GM12865 (cell line): ENCODE measurements at regions not wholly inside any gene's neighbourhood (a gene's known extent, or its start where the extent isn't known, plus 50 kb on each side); places are given as distances from the start of the nearest gene placed in this dataset.
A peak's percentile ranks its signal among the peaks of the same experiment; 100 is the strongest.

Source experiments
- DNase-seq: peaks from one replicate; pipeline ENCODE4 v3.0.0; 2010; ENCODE audit warnings: low read depth
- H3K4me3 ChIP-seq: 2 replicates; pipeline ENCODE4 v1.5.1; 2011; ENCODE audit warnings: mild to moderate bottlenecking, low read depth, low read length, control low read depth
- TF ChIP-seq, protein P1 (sequence below): IDR thresholded peaks from 2 replicates; pipeline ENCODE4 v1.5.1; 2011; ENCODE audit warnings: low read length, control low read depth, low read depth, inconsistent platforms; ENCODE audit not compliant: insufficient read depth; ENCODE audit errors: missing control alignments

DNA sequence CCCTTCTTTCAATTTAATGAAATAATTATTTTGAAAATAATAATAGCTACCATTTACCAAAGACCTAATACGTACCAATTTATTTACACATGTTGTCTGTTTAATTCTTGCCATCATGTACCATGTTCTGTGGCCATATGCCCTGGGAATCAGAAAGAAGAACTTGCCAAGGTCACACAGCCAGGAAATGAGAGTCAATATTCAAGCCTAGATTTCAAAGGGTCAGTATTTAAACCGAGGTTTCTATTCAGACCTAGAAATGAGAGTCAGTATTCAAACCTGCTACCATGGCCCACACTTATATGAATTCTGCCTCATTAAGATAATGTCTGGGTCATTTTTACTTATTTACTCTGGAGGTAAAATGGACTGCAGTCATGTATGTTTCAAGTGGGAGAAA, 103.6 kb upstream of the TBL1XR1 start:
- peak; percentile 54 for DNase-seq
- TF ChIP-seq, protein P1, sequence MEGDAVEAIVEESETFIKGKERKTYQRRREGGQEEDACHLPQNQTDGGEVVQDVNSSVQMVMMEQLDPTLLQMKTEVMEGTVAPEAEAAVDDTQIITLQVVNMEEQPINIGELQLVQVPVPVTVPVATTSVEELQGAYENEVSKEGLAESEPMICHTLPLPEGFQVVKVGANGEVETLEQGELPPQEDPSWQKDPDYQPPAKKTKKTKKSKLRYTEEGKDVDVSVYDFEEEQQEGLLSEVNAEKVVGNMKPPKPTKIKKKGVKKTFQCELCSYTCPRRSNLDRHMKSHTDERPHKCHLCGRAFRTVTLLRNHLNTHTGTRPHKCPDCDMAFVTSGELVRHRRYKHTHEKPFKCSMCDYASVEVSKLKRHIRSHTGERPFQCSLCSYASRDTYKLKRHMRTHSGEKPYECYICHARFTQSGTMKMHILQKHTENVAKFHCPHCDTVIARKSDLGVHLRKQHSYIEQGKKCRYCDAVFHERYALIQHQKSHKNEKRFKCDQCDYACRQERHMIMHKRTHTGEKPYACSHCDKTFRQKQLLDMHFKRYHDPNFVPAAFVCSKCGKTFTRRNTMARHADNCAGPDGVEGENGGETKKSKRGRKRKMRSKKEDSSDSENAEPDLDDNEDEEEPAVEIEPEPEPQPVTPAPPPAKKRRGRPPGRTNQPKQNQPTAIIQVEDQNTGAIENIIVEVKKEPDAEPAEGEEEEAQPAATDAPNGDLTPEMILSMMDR = no peak
- H3K4me3 ChIP-seq = no peak overlapping the region

DNA sequence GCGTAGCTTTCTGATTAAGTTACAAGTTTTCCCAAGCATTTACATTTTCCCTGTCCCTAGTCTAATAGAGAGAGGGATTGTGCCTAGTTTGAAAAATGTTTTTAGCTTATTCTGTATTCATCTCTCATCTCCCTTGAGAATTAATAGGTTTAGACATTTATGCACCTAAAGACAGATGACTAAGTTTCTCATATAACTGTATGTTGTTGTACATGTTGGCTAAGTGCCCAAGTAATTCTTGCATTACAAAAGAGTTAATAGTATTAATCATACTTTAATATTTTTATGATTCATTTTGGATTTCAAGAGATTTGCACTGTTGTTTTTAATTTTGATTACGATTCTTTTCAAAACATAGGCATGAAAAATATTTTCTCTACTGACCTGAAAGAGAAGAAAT, 109.0 kb upstream of the TBL1XR1 start:
- no peak overlapping the region for H3K4me3 ChIP-seq
- DNase-seq = no peak
- TF ChIP-seq, protein P1 = no peak

DNA sequence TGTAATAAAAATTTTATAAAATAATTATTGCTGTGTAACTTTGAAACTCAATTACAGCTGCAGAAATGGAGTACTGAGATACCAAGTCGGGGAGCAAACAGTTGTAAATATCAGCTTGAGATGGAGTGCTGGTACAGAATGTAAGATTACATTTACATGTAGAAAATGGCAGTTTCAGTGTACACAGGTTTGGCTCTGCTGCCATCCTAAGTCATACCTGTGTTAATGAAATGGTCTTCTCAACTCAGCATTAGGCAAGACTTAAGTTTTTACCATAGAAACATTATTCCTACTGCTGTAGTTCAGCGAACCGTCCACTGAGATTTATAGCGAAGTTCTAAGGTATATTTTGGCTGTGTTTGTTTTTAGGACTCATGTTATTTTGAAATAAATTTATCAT, 110.1 kb upstream of the TBL1XR1 start:
- TF ChIP-seq, protein P1 = no peak
- DNase-seq = no peak
- H3K4me3 ChIP-seq = no peak overlapping the region

DNA sequence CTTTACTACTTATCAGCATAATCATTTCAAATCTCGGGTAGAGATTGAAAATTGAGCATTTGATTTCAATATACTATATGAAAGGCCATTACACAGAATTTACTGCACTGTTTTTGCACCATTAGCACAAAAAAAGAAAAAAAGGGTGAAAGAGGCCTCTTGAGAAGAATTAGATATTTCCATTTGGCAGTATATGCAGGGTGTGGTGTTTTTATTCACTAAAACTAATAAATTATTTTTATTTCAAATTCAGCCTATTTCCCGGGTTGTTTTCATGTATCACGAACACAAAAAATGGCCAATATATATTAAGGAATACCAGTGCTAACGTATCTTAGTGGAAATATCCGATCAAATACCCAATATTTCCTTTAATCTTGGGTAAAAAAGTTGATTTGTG, 110.5 kb upstream of the TBL1XR1 start:
- DNase-seq = no peak
- H3K4me3 ChIP-seq = no peak overlapping the region
- TF ChIP-seq, protein P1 = no peak

DNA sequence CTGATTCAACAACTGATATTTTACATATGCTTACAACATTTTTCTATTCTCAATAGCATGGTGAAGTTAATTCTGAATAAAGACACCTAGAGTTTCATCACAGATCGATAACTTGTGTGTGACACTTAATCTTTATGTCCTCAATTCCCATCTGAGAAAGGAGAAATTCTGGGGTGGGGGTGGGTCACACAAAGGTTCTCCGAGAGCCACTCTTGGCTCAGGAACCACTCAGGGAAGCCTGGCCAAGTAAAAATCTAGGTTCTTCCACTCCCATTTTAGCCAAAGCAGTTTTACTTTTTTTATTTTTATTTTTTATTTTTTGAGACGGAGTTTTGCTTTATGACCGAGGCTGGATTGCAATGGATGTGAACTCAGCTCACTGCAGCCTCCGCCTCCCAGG, 111.0 kb upstream of the TBL1XR1 start:
- H3K4me3 ChIP-seq = no peak overlapping the region
- TF ChIP-seq, protein P1 = no peak
- no peak for DNase-seq

DNA sequence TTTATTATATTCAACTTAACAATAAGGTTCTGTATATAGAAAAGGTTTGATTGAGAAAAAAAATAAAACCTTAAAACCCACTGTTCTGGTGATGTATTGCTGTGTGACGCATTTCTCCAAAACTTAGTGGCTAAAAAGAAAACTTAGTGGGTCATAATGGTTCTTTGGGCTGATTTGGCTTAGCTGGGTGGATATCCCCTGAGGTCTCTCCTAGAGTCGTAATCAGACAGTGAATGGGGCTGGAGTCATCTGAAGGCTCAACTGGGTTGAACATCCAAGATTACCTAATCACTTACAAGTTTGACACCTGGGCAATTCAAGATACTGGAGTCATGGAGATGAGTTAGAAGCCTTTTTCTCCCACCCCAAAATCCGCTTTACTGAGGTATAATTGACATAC, 111.6 kb upstream of the TBL1XR1 start:
- TF ChIP-seq, protein P1 = no peak
- H3K4me3 ChIP-seq = no peak overlapping the region
- no peak for DNase-seq

DNA sequence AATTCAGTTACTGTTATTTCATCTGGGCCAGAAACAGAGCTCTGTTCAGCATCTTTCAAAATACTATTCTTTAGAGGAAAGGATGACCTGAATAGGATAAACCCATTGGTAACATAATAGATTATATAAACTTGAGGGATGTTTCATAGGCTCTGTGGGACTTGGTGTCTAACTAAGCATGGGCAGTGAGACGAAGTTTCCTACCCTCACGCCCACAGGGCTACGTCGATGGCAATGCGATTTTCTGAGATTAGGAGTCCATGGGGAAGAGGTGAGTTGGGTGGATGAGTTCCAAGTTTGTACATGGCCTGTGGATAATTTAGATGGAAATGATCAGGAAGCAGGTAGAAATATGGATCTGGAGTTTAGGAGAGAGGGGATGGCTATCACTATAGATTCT, 115.2 kb upstream of the TBL1XR1 start:
- TF ChIP-seq, protein P1 = no peak
- no peak for DNase-seq

More for the DNA sequence above, 115.2 kb upstream of the TBL1XR1 start:
- H3K4me3 ChIP-seq = no peak overlapping the region
